HG03108 (cell line): ENCODE measurements at regions not wholly inside any gene's neighbourhood (a gene's known extent, or its start where the extent isn't known, plus 50 kb on each side); places are given as distances from the start of the nearest gene placed in this dataset.
"Not testable (repeated sequence)": the region's sequence is repeated elsewhere in the genome, so short reads cannot be mapped to it uniquely, and the experiment has no call there.

ENCODE experiments used
- ATAC-seq: cut with Tn5 transposase; IDR thresholded peaks from one replicate; pipeline ENCODE4 v1.9.1; 2021; ENCODE audit warnings: moderate library complexity; ENCODE audit not compliant: unreplicated experiment

- not testable (repeated sequence) for ATAC-seq
Observed at GRCh38 chr2:187610450-187610849, 56.2 kb upstream of the TFPI start.

DNA sequence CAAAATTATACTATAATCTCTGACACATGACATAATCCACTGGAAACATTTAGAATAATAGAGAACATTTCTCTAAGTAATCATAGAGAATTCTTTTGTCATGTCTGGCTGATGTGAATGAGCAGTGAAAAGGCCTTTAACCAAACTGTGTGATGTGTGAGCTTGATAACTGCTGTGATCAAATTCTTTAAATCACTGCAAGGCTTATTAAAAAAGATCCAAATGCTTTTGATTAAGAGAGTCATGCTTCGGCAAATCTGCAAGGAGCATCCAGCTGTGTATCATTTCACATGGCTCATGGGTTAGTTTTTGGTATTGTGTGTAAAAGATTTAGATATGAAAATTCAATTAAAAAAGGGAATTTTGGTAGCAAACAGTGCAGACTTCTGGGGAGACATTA is 58.6 kb upstream of the TFPI start:
- ATAC-seq, result no peak

DNA sequence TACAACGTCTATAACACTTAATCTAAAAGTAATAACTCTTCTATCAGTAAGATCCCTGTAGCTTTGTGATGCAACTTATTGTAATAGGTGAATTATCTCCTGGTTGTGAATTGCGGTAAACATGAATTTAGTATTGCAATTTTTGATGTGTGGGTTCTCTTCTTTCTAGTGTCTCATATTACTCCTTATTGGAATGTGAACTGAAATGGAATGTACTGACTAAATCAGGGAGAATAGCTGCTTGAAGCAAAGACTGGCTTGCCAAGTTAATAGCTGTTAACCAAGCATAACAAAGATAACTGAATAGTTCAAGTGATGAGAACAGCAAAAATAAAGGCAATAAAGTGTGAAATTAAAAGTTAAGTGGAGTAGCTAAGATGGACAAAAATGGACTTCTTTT is 60.5 kb upstream of the TFPI start:
- no peak for ATAC-seq

GRCh38 chr2:187615364-187615763 is 61.1 kb upstream of the TFPI start:
- no peak for ATAC-seq

DNA sequence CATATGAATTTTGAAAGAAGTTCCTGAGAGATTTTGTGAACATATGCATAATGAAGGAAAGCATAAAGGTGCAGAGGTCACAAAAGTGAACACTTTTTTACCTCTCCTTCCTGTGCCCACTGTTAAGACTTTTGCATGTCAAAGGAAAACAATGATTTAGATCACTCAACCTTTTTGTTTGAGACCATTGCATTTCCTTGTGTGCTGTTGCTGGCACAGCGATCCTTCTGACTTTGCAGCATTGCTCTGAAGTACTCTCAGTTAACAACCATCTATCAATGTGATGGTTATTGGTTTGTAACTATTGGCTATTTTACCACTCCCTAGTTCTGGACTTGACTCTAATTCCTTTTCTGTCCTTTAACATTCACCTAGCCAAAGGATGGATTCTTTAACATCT is 61.7 kb upstream of the TFPI start:
- no peak for ATAC-seq

DNA sequence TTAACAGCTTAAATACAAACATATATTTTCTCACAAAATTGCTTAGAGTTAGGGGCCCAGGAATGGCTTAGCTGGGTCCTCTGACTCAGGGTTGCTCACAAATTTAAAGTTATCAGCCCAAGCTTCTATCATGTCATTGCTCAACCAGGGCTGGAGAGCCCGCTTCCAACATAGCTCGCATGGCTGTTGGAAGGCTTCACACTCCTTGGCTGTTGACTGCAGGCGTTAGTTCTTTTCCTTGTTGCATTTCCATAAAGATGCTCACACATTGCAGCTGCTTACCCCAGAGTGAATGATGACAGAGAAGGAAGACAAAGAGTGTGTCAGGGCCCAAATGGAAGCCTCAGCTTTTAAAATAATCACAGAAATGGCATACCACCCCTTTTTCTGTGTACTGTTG is 62.9 kb upstream of the TFPI start:
- ATAC-seq, result no peak

DNA sequence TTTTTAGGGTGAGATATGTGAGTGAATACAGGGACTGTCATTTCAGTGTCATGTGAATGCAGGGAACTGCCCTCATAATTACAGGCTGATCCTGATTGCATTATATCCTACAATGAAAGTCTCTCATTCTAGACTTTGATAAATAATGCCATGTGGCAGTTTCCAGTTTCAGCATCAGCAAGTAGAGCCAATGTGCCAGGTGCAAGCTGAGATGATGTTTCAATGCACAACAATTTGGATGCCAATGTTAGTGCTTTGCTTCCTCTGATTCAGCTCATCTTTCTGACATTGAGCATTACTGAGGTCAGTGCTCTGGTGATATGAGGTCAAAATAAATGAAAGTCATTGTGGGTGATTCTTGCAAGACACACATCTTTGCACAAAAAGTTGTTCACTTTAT is 63.7 kb upstream of the TFPI start:
- ATAC-seq, result no peak

DNA sequence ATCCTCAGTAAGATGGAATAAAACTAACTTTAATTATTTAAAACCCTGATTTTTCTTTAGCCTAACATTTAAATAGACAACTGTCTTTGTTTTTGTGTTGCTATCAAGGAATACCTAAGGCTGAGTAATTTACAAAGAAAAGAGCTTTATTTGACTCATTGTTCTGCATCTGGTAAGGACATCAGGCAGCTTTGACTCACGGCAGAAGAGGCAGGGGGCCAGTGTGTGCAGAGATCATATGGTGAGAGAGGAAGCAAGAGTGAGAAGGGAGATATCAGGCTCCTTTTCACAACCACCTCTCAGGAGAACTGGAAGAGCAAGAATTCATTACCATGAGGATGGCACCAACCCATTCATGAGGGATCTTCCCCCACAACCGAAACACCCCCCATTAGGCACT is 64.6 kb upstream of the TFPI start:
- ATAC-seq, result no peak

DNA sequence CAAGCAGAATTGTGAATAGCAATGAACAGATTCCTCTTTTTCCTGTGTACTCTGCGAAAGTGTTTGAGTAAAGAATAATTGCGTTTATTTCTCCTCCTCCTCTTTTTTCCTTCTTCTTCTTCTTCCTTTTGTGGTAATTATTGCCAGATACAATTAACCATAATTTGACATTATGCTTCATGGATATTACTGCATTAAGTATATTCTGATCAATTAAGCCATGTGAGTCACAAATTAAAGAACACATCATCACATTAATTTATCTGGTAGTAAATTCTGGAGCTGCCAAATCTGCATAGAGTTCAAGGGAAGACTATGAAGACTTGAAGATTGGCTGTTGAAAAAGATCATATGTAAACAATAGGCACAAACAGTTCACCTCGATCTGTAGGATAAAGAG is 72.9 kb upstream of the TFPI start:
- no peak for ATAC-seq

GRCh38 chr2:187636731-187637391 is 82.6 kb upstream of the TFPI start:
- not testable (repeated sequence) for ATAC-seq

GRCh38 chr2:187637392-187637740 is 83.1 kb upstream of the TFPI start:
- ATAC-seq, result not testable (repeated sequence)

GRCh38 chr2:187637771-187638170 is 83.5 kb upstream of the TFPI start:
- ATAC-seq, result not testable (repeated sequence)

DNA sequence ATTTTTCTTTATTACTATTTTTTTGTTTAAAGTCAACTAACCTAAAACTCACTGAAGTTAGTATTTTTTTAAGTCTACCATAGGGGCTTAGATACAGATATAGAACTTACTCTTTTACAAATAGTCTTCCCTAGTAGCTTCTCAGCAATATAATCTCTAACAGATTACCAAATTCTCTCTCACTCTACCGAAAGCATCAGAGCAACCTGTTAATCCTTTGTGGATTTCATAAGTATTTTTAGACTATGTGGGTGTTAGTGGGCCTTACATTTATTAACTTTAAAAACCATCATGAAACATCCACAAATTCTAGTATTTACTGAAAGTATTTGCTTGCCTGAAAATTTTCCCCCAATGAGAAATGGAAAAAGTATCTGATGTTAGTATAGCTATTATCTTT is 84.6 kb upstream of the TFPI start:
- no peak for ATAC-seq

- no peak for ATAC-seq
Observed at GRCh38 chr2:187640926-187641510, 86.8 kb upstream of the TFPI start.

DNA sequence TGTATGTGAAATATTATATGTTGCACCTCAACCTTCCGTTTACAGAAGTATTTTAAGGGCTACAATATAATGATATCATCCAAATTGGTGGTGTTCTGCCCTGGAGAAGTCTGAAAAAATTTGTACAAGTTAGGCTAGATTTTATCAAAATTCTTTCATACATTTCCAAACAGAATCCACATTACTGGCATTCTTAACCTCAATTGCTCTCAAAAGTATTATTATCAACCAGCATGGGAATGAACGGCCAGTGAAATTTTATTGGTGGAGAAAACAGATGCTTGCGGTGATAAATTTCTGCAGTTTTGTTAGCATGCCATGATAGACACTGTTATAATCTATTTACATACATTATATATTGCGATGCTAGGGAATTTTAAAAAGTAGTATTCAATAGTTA is 88.3 kb upstream of the TFPI start:
- no peak for ATAC-seq

GRCh38 chr2:187644486-187644885 is 90.3 kb upstream of the TFPI start:
- ATAC-seq, result no peak

- ATAC-seq, result no peak
Observed at GRCh38 chr2:187644981-187645380, 90.7 kb upstream of the TFPI start.

- no peak for ATAC-seq
Observed at GRCh38 chr2:187646556-187646955, 92.3 kb upstream of the TFPI start.

- ATAC-seq, result no peak
Observed at GRCh38 chr2:187654535-187654934, 100.3 kb upstream of the TFPI start.

- ATAC-seq, result no peak
Observed at GRCh38 chr2:187655001-187655400, 100.8 kb upstream of the TFPI start.

GRCh38 chr2:187656123-187656522 is 101.9 kb upstream of the TFPI start:
- no peak for ATAC-seq

GRCh38 chr2:187658952-187659525 is 104.8 kb upstream of the TFPI start:
- ATAC-seq, result no peak

DNA sequence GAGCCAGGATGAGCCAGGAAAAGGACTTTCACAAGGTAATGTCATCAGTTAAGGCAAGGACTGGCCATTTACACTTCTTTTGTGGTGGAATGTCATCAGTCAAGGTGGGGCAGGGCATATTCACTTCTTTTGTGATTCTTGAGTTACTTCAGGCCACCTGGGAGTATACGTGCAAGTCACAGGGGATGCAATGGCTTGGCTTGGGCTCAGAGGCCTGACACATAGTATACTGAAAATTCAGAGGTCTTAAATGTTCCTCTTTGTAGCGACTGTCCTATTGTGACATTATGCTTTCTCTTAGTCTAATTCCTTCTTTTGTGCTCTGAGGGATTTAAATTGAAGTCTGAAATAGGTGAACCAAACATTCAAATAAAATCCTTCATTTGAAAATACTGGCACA is 121.8 kb upstream of the TFPI start:
- not testable (repeated sequence) for ATAC-seq
